Heart left ventricle (tissue), 16 donors: ENCODE measurements at regions not wholly inside any gene's neighbourhood (a gene's known extent, or its start where the extent isn't known, plus 50 kb on each side); places are given as distances from the start of the nearest gene placed in this dataset.

Source experiments
- ATAC-seq, 4 donors: fragments of 200-7000 bp; cut with Tn5 transposase; one replicate each; pipeline ENCODE4 v1.9.1; 2020 to 2022; ENCODE audit warnings: moderate library complexity in 4 of 4, mild to moderate bottlenecking in 3 of 4, moderate number of reproducible peaks in 1 of 4
- DNase-seq, 5 donors: peaks; one replicate each; pipeline ENCODE4 v3.0.0-alpha.2; 2020
- H3K27ac ChIP-seq, 12 donors: fragments of 200-600 bp; sonication (generic) in 4 of 12; one replicate each; pipeline versions ENCODE4 v1.5.0 to v1.8.0; 2016 to 2022; ENCODE audit warnings: mild to moderate bottlenecking in 2 of 12
- H3K27me3 ChIP-seq, 9 donors: fragments of 200-600 bp; sonication (generic) in 2 of 9; one replicate each; pipeline versions ENCODE4 v1.5.1 to v1.8.0; 2016 to 2022; ENCODE audit warnings: mild to moderate bottlenecking in 3 of 9
- H3K36me3 ChIP-seq, 9 donors: fragments of 200-600 bp; sonication (generic) in 2 of 9; one replicate each; pipeline versions ENCODE4 v1.5.0 to v1.8.0; 2018 to 2022; ENCODE audit warnings: mild to moderate bottlenecking in 2 of 9
- H3K4me1 ChIP-seq, 12 donors: fragments of 200-600 bp; sonication (generic) in 4 of 12; one replicate each; pipeline versions ENCODE4 v1.5.0 to v1.8.0; 2016 to 2022; ENCODE audit warnings: mild to moderate bottlenecking in 3 of 12
- H3K4me3 ChIP-seq, 12 donors: fragments of 200-600 bp; sonication (generic) in 4 of 12; one replicate each; pipeline versions ENCODE4 v1.5.0 to v1.8.0; 2017 to 2022; ENCODE audit warnings: mild to moderate bottlenecking in 9 of 12, moderate library complexity in 4 of 12
- H3K9me3 ChIP-seq, 12 donors: fragments of 200-600 bp; sonication (generic) in 4 of 12; one replicate each; pipeline versions ENCODE4 v1.5.0 to v1.8.0; 2016 to 2022; ENCODE audit warnings: mild to moderate bottlenecking in 1 of 12
- POLR2A ChIP-seq, 2 donors: fragments of 450-650 bp; IDR thresholded peaks; one replicate each; pipeline ENCODE4 v1.6.1; 2017; ENCODE audit warnings: antibody characterized with exemption in 2 of 2, mild to moderate bottlenecking in 2 of 2, moderate library complexity in 2 of 2
- WGBS, 4 donors: extraction: QIAGEN DNeasy Blood & Tissue Kit in 2 of 4; methylation state at CpG; one replicate each; pipeline versions ENCODE4 v1.1.5 to v1.1.7; 2013 to 2018; 5-methylcytosine and 5-hydroxymethylcytosine counted together
- intact Hi-C, 10 donors: fragments of 100-400 bp; cut with DNase I; formaldehyde crosslinking; loops; one replicate each; pipeline versions ENCODE4 v1.11.1 to v1.14.2; 2022
- TF ChIP-seq, protein P1 (sequence below), 12 donors: fragments of 200-600 bp; sonication (generic) in 4 of 12; IDR thresholded peaks; one replicate each; pipeline versions ENCODE4 v1.5.0 to v1.8.0; 2018 to 2022; ENCODE audit warnings: antibody characterized with exemption in 12 of 12, mild to moderate bottlenecking in 5 of 12
- donor health status: ischemic (EF 13 %, LVEDD 7.1; RV severe dilation, severe dysfunction).
- donor health status: healthy with polysubstance abuse.
- donor health status: DM: no; HTN: yes; CAD: no.
- donor health status: DM: no; HTN: no; CAD: no.
- donor health status: ischemic (EF 25% LVEDD 6.9; RV normal size, moderate dysfunction).
- donor health status: ischemic (EF 25% LVEDD 5.7; RV mildly dilated, moderate dysfunction).
- donor health status: healthy.
- donor health status: DM: yes; HTN: yes; CAD: no.
- donor health status: ischemic (EF 35%, LVEDD 5.7; RV mildly dilated, moderate dysfunction).
- donor health status: nonischemic (EF 11% LVEDD 7.7; RV severe dilation, severe dysfunction).
- donor health status: DM: yes; HTN: yes; CAD: no.
- donor health status: PGD.
- donor health status: ischemic (EF 29% LVEDD 5.4; RV normal size, mild dysfunction).
- donor health status: nonischemic (EF 23%, LVEDD 6.1; RV moderate dilation, normal function).

DNA sequence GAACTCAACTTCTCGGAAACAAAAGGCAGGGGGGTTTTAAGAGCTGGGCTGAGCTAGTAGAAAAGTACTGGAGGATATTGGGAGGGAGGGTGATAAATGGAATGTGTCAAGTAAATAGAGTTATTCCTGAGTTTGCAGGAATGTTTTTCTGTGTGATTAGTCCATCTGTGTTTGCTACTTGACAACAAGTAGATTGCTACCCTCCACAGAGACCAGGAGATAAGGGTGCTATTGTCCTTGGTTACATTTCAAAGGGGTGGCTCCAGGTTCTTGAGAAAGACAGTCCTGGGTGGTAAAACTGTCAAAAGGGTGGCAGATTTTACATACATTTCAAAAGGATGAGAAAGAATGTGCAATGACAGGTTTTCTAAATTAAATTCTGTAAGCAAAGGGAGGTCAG is 181.2 kb upstream of the PPP3CA start:
- H3K27me3 ChIP-seq: no peaks in the 10 kb centered on the region
- no peaks in the 10 kb centered on the region for H3K36me3 ChIP-seq
- DNase-seq (no peak), ATAC-seq (no peak)
- intact Hi-C loops: no loop called here
- H3K4me1 ChIP-seq: no peaks in the 10 kb centered on the region
- TF ChIP-seq POLR2A (IDR thresholded peaks at IDR 0.05): no peak
- TF ChIP-seq, protein P1, sequence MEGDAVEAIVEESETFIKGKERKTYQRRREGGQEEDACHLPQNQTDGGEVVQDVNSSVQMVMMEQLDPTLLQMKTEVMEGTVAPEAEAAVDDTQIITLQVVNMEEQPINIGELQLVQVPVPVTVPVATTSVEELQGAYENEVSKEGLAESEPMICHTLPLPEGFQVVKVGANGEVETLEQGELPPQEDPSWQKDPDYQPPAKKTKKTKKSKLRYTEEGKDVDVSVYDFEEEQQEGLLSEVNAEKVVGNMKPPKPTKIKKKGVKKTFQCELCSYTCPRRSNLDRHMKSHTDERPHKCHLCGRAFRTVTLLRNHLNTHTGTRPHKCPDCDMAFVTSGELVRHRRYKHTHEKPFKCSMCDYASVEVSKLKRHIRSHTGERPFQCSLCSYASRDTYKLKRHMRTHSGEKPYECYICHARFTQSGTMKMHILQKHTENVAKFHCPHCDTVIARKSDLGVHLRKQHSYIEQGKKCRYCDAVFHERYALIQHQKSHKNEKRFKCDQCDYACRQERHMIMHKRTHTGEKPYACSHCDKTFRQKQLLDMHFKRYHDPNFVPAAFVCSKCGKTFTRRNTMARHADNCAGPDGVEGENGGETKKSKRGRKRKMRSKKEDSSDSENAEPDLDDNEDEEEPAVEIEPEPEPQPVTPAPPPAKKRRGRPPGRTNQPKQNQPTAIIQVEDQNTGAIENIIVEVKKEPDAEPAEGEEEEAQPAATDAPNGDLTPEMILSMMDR (IDR thresholded peaks at IDR 0.05): no peak
- H3K9me3 ChIP-seq: peaks cover 0 to 4% (median 0%) of the 10 kb centered on the region in 12 donors
- no peak overlapping the region for H3K4me3 ChIP-seq
- H3K27ac ChIP-seq: no peak overlapping the region
- 82 to 93% (median 88%) methylated on average over 1 of the region's 1 CpG for WGBS, 4 donors

DNA sequence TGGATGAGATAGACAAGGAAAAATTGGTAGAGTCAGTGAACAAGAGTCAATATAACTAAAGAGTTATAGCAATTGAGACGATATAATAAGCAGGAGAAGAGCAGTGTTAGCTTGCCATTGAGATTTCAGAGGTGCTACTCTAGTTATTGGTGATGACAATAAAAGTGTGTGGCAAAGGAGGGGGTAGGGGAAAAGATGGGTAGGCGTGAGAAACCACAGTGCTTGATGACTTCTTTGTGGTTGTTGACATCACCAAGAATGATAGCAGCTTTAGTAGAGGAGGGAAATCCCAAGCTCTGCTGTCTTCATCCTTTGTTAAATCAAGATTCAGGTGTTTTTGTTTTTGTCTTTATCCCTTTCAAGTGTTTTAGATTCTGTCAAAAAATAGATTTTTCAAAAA is 179.9 kb upstream of the PPP3CA start:
- 65 to 78% (median 76%) methylated on average over 2 of the region's 2 CpGs for WGBS, 4 donors
- TF ChIP-seq POLR2A (IDR thresholded peaks at IDR 0.05): no peak
- TF ChIP-seq, protein P1 (IDR thresholded peaks at IDR 0.05): no peak
- Histone ChIP-seq H3K4me1 (no peaks in the 10 kb centered on the region), H3K36me3 (no peaks in the 10 kb centered on the region), H3K4me3 (no peak overlapping the region), H3K27ac (no peak overlapping the region), H3K9me3 (peaks cover 0 to 4% (median 0%) of the 10 kb centered on the region in 12 donors), H3K27me3 (no peaks in the 10 kb centered on the region)
- intact Hi-C loops: no loop called here
- ATAC-seq: no peak
- no peak for DNase-seq

DNA sequence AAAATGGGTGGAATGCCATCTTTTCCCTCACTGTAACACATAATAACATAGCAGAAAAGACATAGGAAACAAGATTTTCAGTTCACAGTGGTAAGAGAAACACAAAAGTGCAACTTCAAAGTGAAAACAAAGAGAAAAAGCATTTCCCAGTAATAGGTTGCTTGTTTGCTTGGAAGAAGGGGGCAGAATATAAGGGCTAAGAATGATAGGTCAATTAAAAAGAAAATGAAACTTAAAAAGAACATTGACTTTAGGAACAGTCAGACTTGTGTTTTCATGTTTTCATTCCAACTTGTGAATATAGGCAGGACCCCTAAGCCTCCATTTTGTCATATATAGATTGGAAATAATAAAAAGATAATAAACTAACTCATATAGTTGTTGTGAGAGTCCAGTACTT is 168.2 kb upstream of the PPP3CA start:
- no peaks in the 10 kb centered on the region for H3K4me1 ChIP-seq
- no peak overlapping the region for H3K4me3 ChIP-seq
- DNase-seq (no peak), ATAC-seq (no peak)
- intact Hi-C loops: no loop called here
- H3K9me3 ChIP-seq: no peaks in the 10 kb centered on the region
- H3K27me3 ChIP-seq: no peaks in the 10 kb centered on the region
- TF ChIP-seq, protein P1 (IDR thresholded peaks at IDR 0.05): no peak
- no peak for TF ChIP-seq POLR2A (IDR thresholded peaks at IDR 0.05)
- H3K27ac ChIP-seq: no peak overlapping the region
- H3K36me3 ChIP-seq: no peaks in the 10 kb centered on the region

DNA sequence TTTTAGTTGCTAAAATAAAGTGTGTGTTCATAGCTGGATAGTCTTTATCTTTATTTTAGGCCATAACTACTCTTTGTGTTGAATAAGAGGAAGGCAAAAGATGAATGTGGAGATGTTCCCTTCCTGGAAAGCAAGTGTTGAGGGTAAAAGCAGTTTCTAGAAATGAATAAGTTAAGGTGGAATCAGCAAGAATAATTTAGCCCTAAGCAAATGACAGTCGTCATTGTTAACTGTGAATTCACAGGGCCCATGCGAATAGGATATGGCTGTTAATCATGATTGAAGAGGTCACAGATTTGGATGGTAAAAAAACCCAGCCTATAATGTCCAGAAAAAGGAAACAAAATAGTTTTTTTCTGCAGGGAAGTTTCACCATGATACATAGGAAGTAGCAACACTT is 167.8 kb upstream of the PPP3CA start:
- 88 to 90% (median 89%) methylated on average over 2 of the region's 2 CpGs for WGBS, 4 donors
- ATAC-seq: no peak
- Histone ChIP-seq H3K4me1 (no peaks in the 10 kb centered on the region), H3K4me3 (no peak overlapping the region), H3K36me3 (no peaks in the 10 kb centered on the region), H3K27ac (no peak overlapping the region), H3K27me3 (no peaks in the 10 kb centered on the region), H3K9me3 (no peaks in the 10 kb centered on the region)
- intact Hi-C loops: no loop called here
- TF ChIP-seq, protein P1 (IDR thresholded peaks at IDR 0.05): no peak
- TF ChIP-seq POLR2A (IDR thresholded peaks at IDR 0.05): no peak
- no peak for DNase-seq
